Endodermal cell (in vitro differentiated cells): ENCODE measurements at regions not wholly inside any gene's neighbourhood (a gene's known extent, or its start where the extent isn't known, plus 50 kb on each side); places are given as distances from the start of the nearest gene placed in this dataset.

ENCODE experiments used
- DNase-seq: peaks from one replicate; pipeline ENCODE4 v3.0.0-alpha.2; 2017
- H3K27ac ChIP-seq: 2 replicates; pipeline ENCODE4 v1.5.1; 2013; ENCODE audit warnings: mild to moderate bottlenecking, low read depth, low read length, moderate library complexity
- H3K27me3 ChIP-seq: 2 replicates; pipeline ENCODE4 v1.6.1; 2013; ENCODE audit warnings: mild to moderate bottlenecking, low read length, moderate library complexity; ENCODE audit not compliant: insufficient read depth, control insufficient read depth, poor library complexity, severe bottlenecking
- H3K36me3 ChIP-seq: 2 replicates; pipeline ENCODE4 v1.7.0; 2013; ENCODE audit warnings: mild to moderate bottlenecking, low read length, moderate library complexity; ENCODE audit not compliant: control insufficient read depth, insufficient read depth
- H3K4me1 ChIP-seq: one replicate; pipeline ENCODE4 v1.7.0; 2013; ENCODE audit warnings: low read length; ENCODE audit not compliant: control insufficient read depth, insufficient read depth
- H3K4me3 ChIP-seq: 2 replicates; pipeline ENCODE4 v1.5.1; 2013; ENCODE audit warnings: mild to moderate bottlenecking, low read length, moderate library complexity
- H3K9ac ChIP-seq: 2 replicates; pipeline ENCODE4 v1.6.1; 2013; ENCODE audit warnings: mild to moderate bottlenecking, low read length, moderate library complexity; ENCODE audit not compliant: poor library complexity, severe bottlenecking; ENCODE audit errors: extremely low read depth
- H3K9me3 ChIP-seq: 2 replicates; pipeline ENCODE4 v1.6.1; 2013; ENCODE audit warnings: mild to moderate bottlenecking, low read length, moderate library complexity; ENCODE audit not compliant: control insufficient read depth
- H3K27ac Mint-ChIP-seq: 2 replicates; pipeline ENCODE4 v1.8.0; 2020; ENCODE audit warnings: mixed read lengths
- H3K27me3 Mint-ChIP-seq: 2 replicates; pipeline ENCODE4 v1.8.0; 2021; ENCODE audit warnings: mild to moderate bottlenecking, mixed read lengths; ENCODE audit not compliant: insufficient read depth
- H3K36me3 Mint-ChIP-seq: 2 replicates; pipeline ENCODE4 v1.8.0; 2020; ENCODE audit warnings: low read depth, mixed read lengths
- H3K4me1 Mint-ChIP-seq: 2 replicates; pipeline ENCODE4 v1.8.0; 2020; ENCODE audit warnings: mixed read lengths
- H3K4me3 Mint-ChIP-seq: 2 replicates; pipeline ENCODE4 v1.8.0; 2020; ENCODE audit warnings: mild to moderate bottlenecking, moderate library complexity, mixed read lengths
- H3K9me3 Mint-ChIP-seq: 2 replicates; pipeline ENCODE4 v1.8.0; 2020; ENCODE audit warnings: mild to moderate bottlenecking, mixed read lengths
- WGBS, 2 experiments: methylation state at CpG; one replicate each; pipeline versions ENCODE4 v1.1.5 to v1.1.7; 2013; ENCODE audit warnings: missing lambda C conversion rate in 2 of 2, mixed read lengths in 1 of 2; ENCODE audit not compliant: insufficient coverage in 1 of 2, insufficient read length in 1 of 2; 5-methylcytosine and 5-hydroxymethylcytosine counted together
- TF ChIP-seq, protein P1 (sequence below): fragments of 200-600 bp; sonication (generic); conservative IDR thresholded peaks from 2 replicates; pipeline ENCODE4 v1.5.0; 2021; ENCODE audit warnings: antibody characterized with exemption, mild to moderate bottlenecking

- no peak overlapping the region for H3K27ac ChIP-seq
- WGBS, 2 experiments = 86% methylated on average over 1 of the region's 1 CpG; no CpG with 5 or more reads in 1 of the 2 experiments
- no peaks in the 10 kb centered on the region for H3K36me3 Mint-ChIP-seq
- no peak overlapping the region for H3K4me3 ChIP-seq
- H3K27me3 Mint-ChIP-seq = no peaks in the 10 kb centered on the region
- H3K27ac Mint-ChIP-seq = no peak overlapping the region
- H3K4me1 Mint-ChIP-seq = no peaks in the 10 kb centered on the region
- no peaks in the 10 kb centered on the region for H3K27me3 ChIP-seq
- no peaks in the 10 kb centered on the region for H3K36me3 ChIP-seq
- H3K4me1 ChIP-seq = no peaks in the 10 kb centered on the region
- no peaks in the 10 kb centered on the region for H3K9me3 ChIP-seq
- H3K4me3 Mint-ChIP-seq = no peak overlapping the region
- TF ChIP-seq, protein P1, sequence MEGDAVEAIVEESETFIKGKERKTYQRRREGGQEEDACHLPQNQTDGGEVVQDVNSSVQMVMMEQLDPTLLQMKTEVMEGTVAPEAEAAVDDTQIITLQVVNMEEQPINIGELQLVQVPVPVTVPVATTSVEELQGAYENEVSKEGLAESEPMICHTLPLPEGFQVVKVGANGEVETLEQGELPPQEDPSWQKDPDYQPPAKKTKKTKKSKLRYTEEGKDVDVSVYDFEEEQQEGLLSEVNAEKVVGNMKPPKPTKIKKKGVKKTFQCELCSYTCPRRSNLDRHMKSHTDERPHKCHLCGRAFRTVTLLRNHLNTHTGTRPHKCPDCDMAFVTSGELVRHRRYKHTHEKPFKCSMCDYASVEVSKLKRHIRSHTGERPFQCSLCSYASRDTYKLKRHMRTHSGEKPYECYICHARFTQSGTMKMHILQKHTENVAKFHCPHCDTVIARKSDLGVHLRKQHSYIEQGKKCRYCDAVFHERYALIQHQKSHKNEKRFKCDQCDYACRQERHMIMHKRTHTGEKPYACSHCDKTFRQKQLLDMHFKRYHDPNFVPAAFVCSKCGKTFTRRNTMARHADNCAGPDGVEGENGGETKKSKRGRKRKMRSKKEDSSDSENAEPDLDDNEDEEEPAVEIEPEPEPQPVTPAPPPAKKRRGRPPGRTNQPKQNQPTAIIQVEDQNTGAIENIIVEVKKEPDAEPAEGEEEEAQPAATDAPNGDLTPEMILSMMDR = no peak
- no peak for DNase-seq
- H3K9ac ChIP-seq = no peak overlapping the region
- no peaks in the 10 kb centered on the region for H3K9me3 Mint-ChIP-seq
Measured at GRCh38 chr6:126786262-126786661, 332.2 kb upstream of the RSPO3 start.

GRCh38 chr6:126787635-126788034 is 330.8 kb upstream of the RSPO3 start:
- Histone ChIP-seq H3K27me3 (no peaks in the 10 kb centered on the region), H3K4me3 (no peak overlapping the region), H3K9me3 (no peaks in the 10 kb centered on the region), H3K36me3 (no peaks in the 10 kb centered on the region), H3K27ac (no peak overlapping the region), H3K4me1 (no peaks in the 10 kb centered on the region), H3K9ac (no peak overlapping the region)
- TF ChIP-seq, protein P1 = no peak
- DNase-seq = no peak
- no peaks in the 10 kb centered on the region for H3K4me1 Mint-ChIP-seq
- WGBS, 2 experiments = 88% methylated on average over 1 of the region's 1 CpG; no CpG with 5 or more reads in 1 of the 2 experiments
- H3K27ac Mint-ChIP-seq = no peak overlapping the region
- no peaks in the 10 kb centered on the region for H3K36me3 Mint-ChIP-seq
- H3K27me3 Mint-ChIP-seq = no peaks in the 10 kb centered on the region
- H3K9me3 Mint-ChIP-seq = no peaks in the 10 kb centered on the region
- no peak overlapping the region for H3K4me3 Mint-ChIP-seq

DNA sequence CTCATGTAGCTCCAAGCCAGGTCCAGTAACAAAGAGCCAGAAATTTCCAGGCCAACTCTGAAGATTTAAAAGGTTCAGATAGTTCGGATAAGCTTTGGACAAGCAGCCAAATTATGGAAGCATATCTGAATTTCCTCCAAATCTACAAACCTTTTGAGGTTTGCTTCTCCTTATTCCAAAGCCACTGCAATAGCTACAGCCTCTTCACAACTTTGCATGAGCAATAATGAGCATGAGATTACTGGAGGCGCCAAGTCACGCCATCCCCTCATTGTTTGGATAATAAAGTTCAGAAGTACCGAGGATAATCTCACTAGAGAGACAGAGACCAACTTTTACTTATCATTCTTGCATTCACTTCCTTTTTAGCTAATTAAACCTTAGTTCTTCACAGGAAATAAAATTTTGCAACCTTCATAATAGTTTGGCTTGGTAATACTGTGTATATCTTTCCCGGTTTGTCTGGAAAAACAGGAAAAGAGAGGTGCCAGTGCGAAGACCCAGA is 329.6 kb upstream of the RSPO3 start:
- no peak overlapping the region for H3K4me3 Mint-ChIP-seq

More for the DNA sequence above, 329.6 kb upstream of the RSPO3 start:
- Mint-ChIP-seq H3K9me3 (no peaks in the 10 kb centered on the region), H3K27ac (no peak overlapping the region), H3K4me1 (no peaks in the 10 kb centered on the region), H3K27me3 (no peaks in the 10 kb centered on the region), H3K36me3 (no peaks in the 10 kb centered on the region)
- no peaks in the 10 kb centered on the region for H3K27me3 ChIP-seq
- no peak for DNase-seq
- no peaks in the 10 kb centered on the region for H3K36me3 ChIP-seq
- no peak overlapping the region for H3K27ac ChIP-seq
- no peak overlapping the region for H3K4me3 ChIP-seq
- no peaks in the 10 kb centered on the region for H3K4me1 ChIP-seq
- no peak overlapping the region for H3K9ac ChIP-seq
- no peaks in the 10 kb centered on the region for H3K9me3 ChIP-seq
- 89 to 90% methylated on average over 3 to 6 of the region's 6 CpGs for WGBS, 2 experiments
- TF ChIP-seq, protein P1 = no peak
